Stimulated activated CD4-positive, alpha-beta T cell treated with anti-CD3 and anti-CD28 coated beads, Interleukin-2, amount 100 ng/mL, for 24 hours (primary cell): ENCODE measurements at regions not wholly inside any gene's neighbourhood (a gene's known extent, or its start where the extent isn't known, plus 50 kb on each side); places are given as distances from the start of the nearest gene placed in this dataset.

Source experiments
- DNase-seq, 2 donors: peaks; one replicate each; pipeline ENCODE4 v3.0.0-alpha.2; 2020

GRCh38 chr7:21160401-21160800 lies 267.5 kb upstream of the SP4 start:
- no peak for DNase-seq

GRCh38 chr7:21167942-21168341 lies 259.9 kb upstream of the SP4 start:
- no peak for DNase-seq

DNA sequence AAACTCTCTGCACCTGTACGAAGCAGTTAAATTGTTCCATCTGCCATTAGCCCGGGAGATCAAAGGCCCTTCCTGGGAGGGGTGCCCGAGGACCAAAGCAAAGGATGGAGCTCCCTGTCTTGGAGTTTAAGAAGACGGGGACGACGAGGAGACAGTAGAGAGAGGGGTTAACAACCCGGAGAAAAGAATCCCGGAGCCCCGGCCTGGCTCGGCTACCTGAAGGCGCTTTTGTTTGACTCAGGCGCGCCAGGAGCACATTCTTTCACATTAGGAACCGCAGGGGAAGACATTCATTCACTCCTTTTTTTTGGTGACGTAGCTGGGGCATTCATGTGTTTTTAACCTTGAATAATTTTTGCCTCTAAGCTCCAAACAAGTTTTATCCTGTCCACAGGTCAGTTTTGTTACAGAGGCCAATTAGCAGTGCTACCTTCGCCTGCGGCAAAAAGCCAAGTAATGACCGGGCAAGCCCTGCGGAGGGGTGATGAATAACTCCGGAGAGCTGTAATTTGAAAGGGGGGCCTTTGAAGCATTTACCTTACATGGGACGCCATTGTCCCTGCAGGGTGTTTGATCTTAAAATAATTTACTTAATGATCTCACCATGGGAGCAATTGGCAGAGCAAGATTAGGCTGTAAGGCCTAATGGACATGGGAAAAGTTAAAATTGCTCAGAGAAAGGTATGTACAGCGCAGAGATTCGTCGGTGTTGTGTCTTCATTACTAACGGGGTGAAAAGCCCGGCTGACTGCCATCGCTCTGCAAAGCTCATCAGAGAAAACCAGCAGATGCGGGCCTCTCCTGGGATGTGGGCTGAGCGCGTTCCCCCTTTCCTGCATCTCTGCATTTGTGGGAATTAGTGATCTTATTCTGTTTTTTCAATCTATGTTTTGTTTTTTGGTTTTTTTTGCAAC lies 258.0 kb upstream of the SP4 start:
- DNase-seq: no peak

DNA sequence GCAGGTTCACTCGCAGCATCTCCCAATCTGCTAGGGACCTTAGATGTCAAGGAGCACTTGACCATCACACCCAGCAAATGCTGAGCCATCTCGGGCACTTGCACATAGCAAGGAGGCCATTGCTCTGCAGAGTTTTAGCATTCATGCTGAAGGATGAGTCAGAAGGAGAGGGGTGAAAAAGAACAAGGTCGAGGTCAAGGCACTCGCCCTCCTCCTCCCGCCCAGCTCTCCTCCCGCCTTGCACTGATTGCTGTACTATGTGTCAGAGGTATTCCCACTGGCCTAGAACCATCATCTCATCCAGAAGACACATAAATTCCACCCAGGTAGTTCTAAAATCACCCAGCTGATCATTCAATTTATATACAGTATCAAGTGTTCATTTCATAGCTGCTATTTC lies 255.1 kb upstream of the SP4 start:
- DNase-seq: no peak

DNA sequence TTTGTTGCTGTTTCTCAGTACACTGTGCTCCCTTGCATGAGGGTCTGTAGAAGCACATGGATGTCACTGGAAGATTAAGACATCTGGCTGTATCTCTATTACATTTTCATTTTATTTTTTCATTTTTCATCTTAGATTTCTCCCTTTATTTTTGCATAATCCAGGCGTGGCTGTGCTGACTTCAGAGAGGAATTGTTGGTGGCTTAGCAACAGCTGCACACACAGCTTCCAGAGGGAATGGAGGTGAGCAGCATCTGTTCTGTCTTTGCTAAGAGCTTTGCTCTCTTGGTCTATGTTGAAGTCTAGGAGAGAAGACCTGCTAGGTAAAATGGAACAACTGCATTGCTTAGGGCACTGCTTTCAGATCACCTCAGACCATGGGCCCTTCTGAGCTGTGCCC lies 254.4 kb upstream of the SP4 start:
- no peak for DNase-seq

GRCh38 chr7:21175714-21176113 lies 252.2 kb upstream of the SP4 start:
- DNase-seq: no peak

- DNase-seq: no peak
Measured at GRCh38 chr7:21184942-21185652, 242.8 kb upstream of the SP4 start.

DNA sequence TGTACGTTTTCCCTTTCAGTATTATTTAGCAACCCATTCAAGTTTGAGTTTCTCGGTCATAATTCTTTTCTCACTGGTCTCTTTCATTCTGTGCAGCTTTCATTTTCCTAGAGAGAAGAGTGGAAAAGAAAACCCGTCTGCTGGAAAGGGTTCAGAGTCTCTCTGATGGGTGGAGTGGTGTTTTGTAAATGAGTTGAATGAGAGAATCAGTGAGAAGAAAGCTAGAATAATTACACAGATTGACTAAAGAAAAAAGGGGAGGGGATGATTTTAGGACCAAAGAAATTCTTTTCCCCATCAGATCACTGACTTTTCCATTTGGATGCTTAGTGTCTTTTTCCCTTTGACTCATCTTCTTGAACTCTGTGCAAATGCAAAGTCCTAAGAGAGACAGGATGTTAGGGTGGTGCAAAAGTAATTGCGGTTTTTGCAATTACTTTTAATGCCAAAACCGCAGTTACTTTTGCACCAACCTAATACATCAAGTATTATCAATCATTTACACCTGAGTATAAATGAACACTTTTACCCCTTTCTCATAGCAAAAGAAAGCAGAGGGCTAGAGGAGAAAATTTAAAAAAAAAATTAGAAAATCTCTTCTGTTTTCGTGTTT lies 242.1 kb upstream of the SP4 start:
- no peak for DNase-seq

GRCh38 chr7:21191321-21192073 lies 236.4 kb upstream of the SP4 start:
- no peak for DNase-seq

DNA sequence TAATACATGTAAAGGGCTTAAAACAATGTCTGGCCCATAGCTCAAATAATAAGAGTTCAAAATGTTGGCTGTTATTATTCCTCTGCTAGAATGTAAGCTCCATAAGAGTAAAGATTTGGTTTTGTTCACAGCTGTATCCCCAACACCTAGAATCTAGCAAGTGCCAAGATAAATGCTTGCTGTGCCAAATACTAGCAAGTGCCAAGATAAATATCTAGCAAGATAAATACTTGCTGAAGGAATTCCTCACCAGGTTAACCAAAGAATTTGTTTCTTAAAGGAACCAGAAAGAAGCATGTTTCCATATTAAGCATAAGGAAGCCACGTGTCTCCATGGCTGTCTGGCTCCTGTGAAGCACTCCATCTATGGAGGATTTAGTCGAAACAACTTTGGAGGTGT lies 235.2 kb upstream of the SP4 start:
- no peak for DNase-seq

- DNase-seq: no peak
Measured at GRCh38 chr7:21193895-21194294, 234.0 kb upstream of the SP4 start.

DNA sequence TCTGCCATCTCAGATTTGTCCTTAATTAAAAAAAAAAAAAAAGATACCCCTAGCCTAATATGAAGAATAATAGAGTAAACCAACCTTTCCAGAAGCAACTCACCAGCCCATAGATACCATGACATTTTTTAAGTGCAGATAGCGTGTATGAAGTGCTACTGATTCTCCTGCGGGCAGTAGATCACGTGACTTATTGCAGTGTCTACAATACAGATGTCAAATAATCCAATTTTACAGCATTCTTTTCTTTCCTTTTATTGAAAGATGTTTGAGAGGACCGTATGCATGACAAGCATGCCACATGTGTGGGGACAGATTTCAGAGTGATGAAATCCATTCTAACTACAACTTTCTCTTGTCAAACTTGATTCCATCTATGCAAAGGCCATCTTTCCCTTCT lies 232.9 kb upstream of the SP4 start:
- DNase-seq: no peak

DNA sequence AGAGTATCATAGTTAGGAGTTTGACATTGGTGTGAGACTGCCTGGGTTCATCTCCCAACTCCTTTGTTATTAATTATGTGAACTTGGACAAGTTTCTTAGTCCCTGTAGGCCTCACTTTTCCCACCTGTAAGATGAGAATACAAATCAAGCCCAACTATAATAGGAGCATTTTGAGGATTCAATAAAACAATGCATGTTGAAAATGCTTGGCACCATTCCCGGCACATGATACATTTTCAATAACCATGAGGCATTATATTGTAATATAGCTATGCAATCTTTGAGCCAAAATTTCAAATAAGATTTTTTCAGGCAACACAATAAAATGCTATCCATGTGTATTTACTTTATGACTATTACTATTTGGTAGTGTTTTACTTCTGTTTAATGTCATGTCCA lies 229.0 kb upstream of the SP4 start:
- no peak for DNase-seq

- no peak for DNase-seq
Measured at GRCh38 chr7:21200503-21200902, 227.4 kb upstream of the SP4 start.

DNA sequence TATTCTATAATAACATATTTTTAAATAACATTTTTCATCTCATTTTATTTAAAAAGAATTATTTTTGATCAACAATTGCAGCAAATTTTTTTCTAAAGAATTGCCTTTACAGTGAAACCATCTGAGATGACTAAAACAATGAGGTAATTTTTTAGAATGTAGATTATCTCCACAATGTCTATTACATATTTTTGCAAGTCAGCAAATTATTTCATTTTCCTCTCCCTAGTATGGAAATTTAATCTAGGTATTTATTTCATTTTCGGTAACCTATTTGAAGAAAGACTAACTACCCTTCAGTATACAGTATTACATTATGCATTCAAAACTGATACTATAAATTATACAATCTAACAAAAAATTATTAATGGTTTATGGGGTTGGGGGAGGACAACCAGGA lies 213.2 kb upstream of the SP4 start:
- DNase-seq: no peak

DNA sequence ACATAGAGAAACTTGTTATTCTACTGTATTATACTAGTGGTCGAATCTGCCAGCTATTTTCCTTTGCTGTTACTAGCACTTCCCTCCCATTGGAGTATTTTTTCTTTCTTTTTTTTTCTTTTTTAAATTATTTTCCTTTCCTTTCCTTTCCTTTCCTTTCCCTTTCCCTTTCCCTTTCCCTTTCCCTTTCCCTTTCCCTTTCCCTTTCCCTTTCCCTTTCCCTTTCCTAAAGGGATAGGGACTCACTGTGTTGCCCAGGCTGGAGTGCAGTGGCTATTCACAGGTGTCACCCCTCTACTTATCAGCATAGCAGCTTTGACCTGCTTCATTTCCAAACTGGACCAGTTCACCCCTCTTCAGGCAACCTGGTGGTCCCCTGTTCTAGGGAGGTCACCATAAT lies 212.6 kb upstream of the SP4 start:
- DNase-seq: no peak

DNA sequence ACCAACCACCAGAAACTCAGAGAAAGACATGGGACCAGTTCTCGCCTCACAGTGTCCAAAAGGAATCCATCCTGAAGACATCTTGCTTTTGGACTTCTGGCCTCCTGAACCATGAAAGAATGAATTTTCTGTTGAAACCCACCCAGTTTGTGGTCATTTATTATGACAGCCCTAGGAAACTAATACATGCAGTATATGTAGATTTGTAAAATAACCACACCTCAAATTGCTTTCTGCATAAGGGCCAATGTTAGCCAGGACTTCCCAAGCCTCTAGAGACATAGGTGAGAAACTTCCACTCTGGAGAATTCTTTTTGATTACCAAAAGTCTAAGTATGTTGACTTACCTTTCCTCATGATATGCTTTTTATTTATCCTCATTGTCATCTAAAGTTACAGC lies 210.5 kb upstream of the SP4 start:
- no peak for DNase-seq

DNA sequence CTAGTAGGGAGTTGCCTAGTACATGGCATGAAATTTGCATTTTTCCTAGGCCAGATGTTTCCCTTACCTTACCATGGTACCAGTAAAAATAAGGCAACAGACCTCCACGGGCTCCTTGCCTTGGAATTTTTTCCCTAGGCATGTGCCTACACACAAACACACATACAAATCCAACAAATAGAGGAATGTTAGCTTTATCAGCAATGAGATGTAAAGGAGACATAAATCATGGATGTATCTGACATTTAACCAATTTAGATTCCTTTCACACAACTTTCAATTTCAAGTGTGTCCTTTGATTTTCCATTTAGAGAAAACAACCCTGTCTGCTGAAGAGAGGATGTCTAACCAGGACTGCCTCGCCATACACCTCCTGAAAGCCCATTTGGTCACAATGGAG lies 209.7 kb upstream of the SP4 start:
- no peak for DNase-seq

DNA sequence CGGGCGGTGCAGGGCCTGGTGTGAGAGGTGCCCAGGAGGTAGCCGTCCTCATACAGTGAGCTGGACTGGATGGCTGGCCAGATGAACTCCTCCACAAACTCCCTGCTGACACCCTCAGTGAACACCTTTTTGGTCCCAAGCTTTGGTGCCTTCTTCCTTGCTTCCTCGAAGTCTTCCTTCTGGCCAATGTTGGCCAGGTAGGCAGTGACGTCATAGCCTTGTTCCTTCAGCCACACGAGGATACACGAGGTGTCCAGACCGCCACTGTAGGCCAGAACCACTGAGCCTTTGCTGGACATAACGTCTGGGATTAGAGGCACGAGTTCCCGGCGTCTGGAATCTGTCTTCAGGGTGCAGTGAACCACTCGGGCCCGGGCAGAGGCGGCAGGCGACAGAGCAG lies 206.8 kb upstream of the SP4 start:
- no peak for DNase-seq

GRCh38 chr7:21238400-21239116 lies 189.3 kb upstream of the SP4 start:
- DNase-seq: no peak

GRCh38 chr7:21243265-21243664 lies 184.6 kb upstream of the SP4 start:
- DNase-seq: no peak

DNA sequence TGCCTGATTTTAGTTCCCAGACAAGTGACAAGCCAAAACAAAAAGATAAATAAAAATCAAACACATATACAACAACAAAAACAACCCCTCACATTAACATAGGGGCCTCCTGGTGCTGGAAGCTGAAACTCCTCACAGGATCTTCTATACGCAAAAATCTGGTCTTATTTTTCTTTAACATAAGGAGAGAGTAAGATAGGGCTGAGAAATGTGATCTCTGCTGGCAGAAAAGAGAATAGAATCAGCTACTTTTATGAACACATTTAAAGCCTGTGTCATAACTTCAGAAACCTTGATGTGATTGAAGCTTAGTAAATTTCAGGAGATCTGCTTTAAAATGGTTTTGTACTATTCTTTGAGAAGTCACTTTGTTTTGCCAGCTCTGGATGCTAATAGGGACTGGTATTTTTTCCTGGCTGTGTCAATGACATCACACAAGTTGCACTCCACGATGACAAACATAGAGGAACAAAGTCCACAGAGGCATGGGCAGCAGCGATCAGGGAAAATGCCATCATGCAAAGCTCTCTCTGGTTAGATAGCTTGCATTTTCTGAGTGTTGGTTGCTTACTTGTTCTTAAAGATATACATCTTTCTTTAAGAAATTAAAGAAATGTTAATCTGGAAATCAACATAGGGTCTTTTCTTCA lies 176.6 kb upstream of the SP4 start:
- DNase-seq: no peak
